Activated gamma-delta T cell treated with anti-CD3 and anti-CD28 coated beads, Interleukin-2, amount 50 U/mL, for 16 hours (primary cell): ENCODE measurements at regions not wholly inside any gene's neighbourhood (a gene's known extent, or its start where the extent isn't known, plus 50 kb on each side); places are given as distances from the start of the nearest gene placed in this dataset.
"Not testable (repeated sequence)": the region's sequence is repeated elsewhere in the genome, so short reads cannot be mapped to it uniquely, and the experiment has no call there.

Experiments
- DNase-seq: peaks from one replicate; pipeline ENCODE4 v3.0.0-alpha.2; 2020; ENCODE audit warnings: low read depth

GRCh38 chr3:193905541-193906396 is 230.2 kb upstream of the HES1 start:
- DNase-seq, result no peak

- no peak for DNase-seq
Measured at GRCh38 chr3:193906849-193907410, 229.0 kb upstream of the HES1 start.

GRCh38 chr3:193908181-193908744 is 227.7 kb upstream of the HES1 start:
- DNase-seq, result no peak

GRCh38 chr3:193909387-193909786 is 226.6 kb upstream of the HES1 start:
- DNase-seq, result no peak

- DNase-seq, result no peak
Measured at GRCh38 chr3:193910310-193910709, 225.6 kb upstream of the HES1 start.

- no peak for DNase-seq
Measured at GRCh38 chr3:193910886-193911738, 224.8 kb upstream of the HES1 start.

GRCh38 chr3:193911784-193912340 is 224.1 kb upstream of the HES1 start:
- no peak for DNase-seq

- DNase-seq, result no peak
Measured at GRCh38 chr3:193912621-193913178, 223.2 kb upstream of the HES1 start.

- no peak for DNase-seq
Measured at GRCh38 chr3:193914602-193915001, 221.3 kb upstream of the HES1 start.

- DNase-seq, result no peak
Measured at GRCh38 chr3:193915099-193915498, 220.8 kb upstream of the HES1 start.

GRCh38 chr3:193915613-193916012 is 220.3 kb upstream of the HES1 start:
- no peak for DNase-seq

- no peak for DNase-seq
Measured at GRCh38 chr3:193917158-193917557, 218.8 kb upstream of the HES1 start.

GRCh38 chr3:193921465-193921864 is 214.5 kb upstream of the HES1 start:
- DNase-seq, result no peak

- no peak for DNase-seq
Measured at GRCh38 chr3:193922034-193922774, 213.7 kb upstream of the HES1 start.

- DNase-seq, result not testable (repeated sequence)
Measured at GRCh38 chr3:193923958-193924357, 212.0 kb upstream of the HES1 start.

- DNase-seq, result not testable (repeated sequence)
Measured at GRCh38 chr3:193926071-193926470, 209.9 kb upstream of the HES1 start.

- not testable (repeated sequence) for DNase-seq
Measured at GRCh38 chr3:193927413-193928206, 208.3 kb upstream of the HES1 start.

GRCh38 chr3:193928354-193929209 is 207.4 kb upstream of the HES1 start:
- DNase-seq, result no peak

- DNase-seq, result no peak
Measured at GRCh38 chr3:193929373-193929772, 206.6 kb upstream of the HES1 start.
